WTC11 (cell line): ENCODE measurements at regions not wholly inside any gene's neighbourhood (a gene's known extent, or its start where the extent isn't known, plus 50 kb on each side); places are given as distances from the start of the nearest gene placed in this dataset.

Experiments
- ATAC-seq: fragments of 200-7000 bp; cut with Tn5 transposase; 2 replicates; pipeline ENCODE4 v1.10.0; 2021; ENCODE audit warnings: mild to moderate bottlenecking, moderate library complexity
- CTCF ChIA-PET: fragments of 300-600 bp; sonication (Branson Sonifier 250); formaldehyde crosslinking; loops from one replicate; lab custom pipeline; 2021; ENCODE audit warnings: antibody characterized with exemption; lab: Charles Lee
- POLR2A ChIA-PET: fragments of 350-600 bp; sonication (Branson Sonifier 250); formaldehyde crosslinking; loops from one replicate; lab custom pipeline; 2021; ENCODE audit warnings: antibody characterized with exemption; lab: Charles Lee
- DNase-seq: peaks from one replicate; pipeline ENCODE4 v3.0.0; 2021; ENCODE audit warnings: low spot score
- H3K27ac Mint-ChIP-seq: 2 replicates; pipeline ENCODE4 v1.8.0; 2021; ENCODE audit warnings: mixed read lengths
- H3K27me3 Mint-ChIP-seq: 2 replicates; pipeline ENCODE4 v1.8.0; 2021; ENCODE audit warnings: low read depth, mild to moderate bottlenecking, moderate library complexity, mixed read lengths
- H3K36me3 Mint-ChIP-seq: 2 replicates; pipeline ENCODE4 v1.8.0; 2021; ENCODE audit warnings: mixed read lengths
- H3K4me1 Mint-ChIP-seq: 2 replicates; pipeline ENCODE4 v1.8.0; 2022; ENCODE audit warnings: mixed read lengths
- H3K4me3 Mint-ChIP-seq: 2 replicates; pipeline ENCODE4 v1.8.0; 2021; ENCODE audit warnings: mild to moderate bottlenecking, moderate library complexity, mixed read lengths
- H3K9me3 Mint-ChIP-seq: 2 replicates; pipeline ENCODE4 v1.8.0; 2021; ENCODE audit warnings: mixed read lengths
- ARID4B ChIP-seq: sonication (generic); formaldehyde crosslinking; IDR thresholded peaks from 2 replicates; pipeline ENCODE4 v1.8.0; 2023; ENCODE audit warnings: missing genetic modification reagents, mild to moderate bottlenecking, borderline replicate concordance
- CDX4 ChIP-seq: fragments of 250-450 bp; sonication (Bioruptor Pico); IDR thresholded peaks from 2 replicates; pipeline ENCODE4 v1.9.0; 2021; ENCODE audit warnings: moderate library complexity, mild to moderate bottlenecking, inconsistent platforms, borderline replicate concordance
- E2F5 ChIP-seq: sonication (generic); formaldehyde crosslinking; IDR thresholded peaks from 2 replicates; pipeline ENCODE4 v1.8.1; 2022; ENCODE audit warnings: mild to moderate bottlenecking, moderate library complexity, missing genetic modification reagents
- ETV6 ChIP-seq: sonication (generic); formaldehyde crosslinking; IDR thresholded peaks from 2 replicates; pipeline ENCODE4 v1.8.1; 2022; ENCODE audit warnings: mild to moderate bottlenecking, missing genetic modification reagents
- GRHL2 ChIP-seq: fragments of 250-450 bp; sonication (Bioruptor Pico); IDR thresholded peaks from 2 replicates; pipeline ENCODE4 v1.8.0; 2022; ENCODE audit warnings: mild to moderate bottlenecking, moderate library complexity; ENCODE audit not compliant: insufficient replicate concordance, severe bottlenecking
- GTF2I ChIP-seq: fragments of 250-450 bp; sonication (Bioruptor Pico); conservative IDR thresholded peaks from 2 replicates; pipeline ENCODE4 v1.4.0; 2021; ENCODE audit warnings: mild to moderate bottlenecking
- IRF1 ChIP-seq: sonication (generic); formaldehyde crosslinking; IDR thresholded peaks from 2 replicates; pipeline ENCODE4 v1.8.0; 2023; ENCODE audit warnings: missing genetic modification reagents
- KAT7 ChIP-seq: sonication (generic); formaldehyde crosslinking; IDR thresholded peaks from 2 replicates; pipeline ENCODE4 v1.8.1; 2023; ENCODE audit warnings: missing genetic modification reagents, mild to moderate bottlenecking, borderline replicate concordance
- NFE2L1 ChIP-seq: sonication (generic); formaldehyde crosslinking; IDR thresholded peaks from 2 replicates; pipeline ENCODE4 v1.8.1; 2023; ENCODE audit warnings: missing genetic modification reagents
- NR2C2 ChIP-seq: sonication (generic); formaldehyde crosslinking; IDR thresholded peaks from 2 replicates; pipeline ENCODE4 v1.8.0; 2022; ENCODE audit warnings: mild to moderate bottlenecking, missing genetic modification reagents
- OVOL2 ChIP-seq: fragments of 250-450 bp; sonication (Bioruptor Pico); IDR thresholded peaks from 2 replicates; pipeline ENCODE4 v1.9.0; 2021; ENCODE audit warnings: mild to moderate bottlenecking, borderline replicate concordance
- TCF7 ChIP-seq: sonication (generic); formaldehyde crosslinking; IDR thresholded peaks from 2 replicates; pipeline ENCODE4 v1.8.0; 2022; ENCODE audit warnings: mild to moderate bottlenecking, low read depth, missing genetic modification reagents, moderate library complexity
- TP53 ChIP-seq: sonication (generic); formaldehyde crosslinking; IDR thresholded peaks from 2 replicates; pipeline ENCODE4 v1.8.1; 2023; ENCODE audit warnings: mild to moderate bottlenecking, missing genetic modification reagents
- ZMAT4 ChIP-seq: fragments of 250-450 bp; sonication (Bioruptor Pico); IDR thresholded peaks from 2 replicates; pipeline ENCODE4 v1.9.0; 2021; ENCODE audit warnings: mild to moderate bottlenecking
- ZNF219 ChIP-seq: sonication (generic); formaldehyde crosslinking; IDR thresholded peaks from 2 replicates; pipeline ENCODE4 v1.8.0; 2023; ENCODE audit warnings: missing genetic modification reagents, mild to moderate bottlenecking, borderline replicate concordance
- ZNF281 ChIP-seq: sonication (generic); formaldehyde crosslinking; IDR thresholded peaks from 2 replicates; pipeline ENCODE4 v1.8.0; 2023; ENCODE audit warnings: mild to moderate bottlenecking, missing genetic modification reagents
- ZNF425 ChIP-seq: fragments of 250-450 bp; sonication (Bioruptor Pico); conservative IDR thresholded peaks from 2 replicates; pipeline ENCODE4 v1.9.0; 2021; ENCODE audit warnings: mild to moderate bottlenecking
- ZNF532 ChIP-seq: fragments of 250-450 bp; sonication (Bioruptor Pico); IDR thresholded peaks from 2 replicates; pipeline ENCODE4 v1.9.0; 2021; ENCODE audit warnings: mild to moderate bottlenecking, borderline replicate concordance
- ZNF671 ChIP-seq: fragments of 250-450 bp; sonication (Bioruptor Pico); IDR thresholded peaks from 2 replicates; pipeline ENCODE4 v1.8.0; 2021; ENCODE audit warnings: mild to moderate bottlenecking

- TF ChIP-seq ZMAT4 (CRISPR knock-in tag) (no peak), IRF1 (CRISPR knock-in tag) (no peak), GRHL2 (CRISPR knock-in tag) (no peak), TP53 (CRISPR knock-in tag) (no peak)
These were observed 305.7 kb upstream of the MYT1L start (continued) for GRCh38 chr2:2636813-2637212.

GRCh38 chr2:2635025-2635528 lies 304.0 kb upstream of the MYT1L start:
- Mint-ChIP-seq H3K27me3 (no peaks in the 10 kb centered on the region), H3K36me3 (no peaks in the 10 kb centered on the region), H3K27ac (no peak overlapping the region), H3K4me3 (no peak overlapping the region), H3K4me1 (peaks cover 7% of the 10 kb centered on the region), H3K9me3 (peaks cover 11% of the 10 kb centered on the region)
- POLR2A ChIA-PET, result no interaction called here
- CTCF ChIA-PET, result interaction anchor here (1.0 kb wide), 1 partner anchor 92 kb away, joined by 3 read pairs; no protein-coding TSS in a partner anchor
- DNase-seq, result no peak
- ATAC-seq, result no peak
- TF ChIP-seq TCF7 (CRISPR knock-in tag), result no peak
- no peak for TF ChIP-seq CDX4 (CRISPR knock-in tag)
- TF ChIP-seq ZNF281 (CRISPR knock-in tag), result no peak
- no peak for TF ChIP-seq KAT7
- no peak for TF ChIP-seq OVOL2 (CRISPR knock-in tag)
- TF ChIP-seq GTF2I (CRISPR knock-in tag), result no peak
- TF ChIP-seq ZNF425 (CRISPR knock-in tag), result no peak
- TF ChIP-seq ZNF532, result no peak
- no peak for TF ChIP-seq E2F5 (CRISPR knock-in tag)
- no peak for TF ChIP-seq ARID4B (CRISPR knock-in tag)
- TF ChIP-seq NFE2L1, result no peak
- no peak for TF ChIP-seq ZNF219 (CRISPR knock-in tag)
- TF ChIP-seq ETV6 (CRISPR knock-in tag), result no peak
- no peak for TF ChIP-seq NR2C2 (CRISPR knock-in tag)
- TF ChIP-seq ZNF671 (CRISPR knock-in tag), result no peak
